Endothelial cell (in vitro differentiated cells): ENCODE measurements at regions not wholly inside any gene's neighbourhood (a gene's known extent, or its start where the extent isn't known, plus 50 kb on each side); places are given as distances from the start of the nearest gene placed in this dataset.

Source experiments
- DNase-seq: peaks from one replicate; pipeline ENCODE4 v3.0.0; 2021; ENCODE audit warnings: low spot score
- H3K27ac Mint-ChIP-seq: one replicate; pipeline ENCODE4 v1.8.0; 2021; ENCODE audit warnings: mixed read lengths, inconsistent platforms; ENCODE audit not compliant: unreplicated experiment
- H3K27me3 Mint-ChIP-seq: one replicate; pipeline ENCODE4 v1.8.0; 2021; ENCODE audit warnings: mild to moderate bottlenecking, moderate library complexity, mixed read lengths, inconsistent platforms; ENCODE audit not compliant: unreplicated experiment
- H3K36me3 Mint-ChIP-seq: one replicate; pipeline ENCODE4 v1.8.0; 2021; ENCODE audit warnings: mild to moderate bottlenecking, low read depth, mixed read lengths, inconsistent platforms; ENCODE audit not compliant: unreplicated experiment
- H3K4me1 Mint-ChIP-seq: one replicate; pipeline ENCODE4 v1.8.0; 2021; ENCODE audit warnings: mild to moderate bottlenecking, mixed read lengths, inconsistent platforms; ENCODE audit not compliant: unreplicated experiment
- H3K4me3 Mint-ChIP-seq: one replicate; pipeline ENCODE4 v1.8.0; 2021; ENCODE audit warnings: mild to moderate bottlenecking, mixed read lengths, inconsistent platforms; ENCODE audit not compliant: unreplicated experiment
- H3K9me3 Mint-ChIP-seq: one replicate; pipeline ENCODE4 v1.8.0; 2021; ENCODE audit warnings: mixed read lengths, inconsistent platforms; ENCODE audit not compliant: unreplicated experiment
- TF ChIP-seq, protein P1 (sequence below): fragments of 200-600 bp; sonication (generic); IDR thresholded peaks from one replicate; pipeline ENCODE4 v1.5.0; 2021; ENCODE audit warnings: antibody characterized with exemption; ENCODE audit not compliant: unreplicated experiment

GRCh38 chr6:40719671-40720374 is 132.7 kb upstream of the LRFN2 start:
- Mint-ChIP-seq H3K4me1 (peaks cover 59% of the 10 kb centered on the region), H3K4me3 (peak overlapping the region; percentile 17), H3K36me3 (no peaks in the 10 kb centered on the region), H3K9me3 (no peaks in the 10 kb centered on the region), H3K27ac (peak overlapping the region; percentile 91), H3K27me3 (peaks cover 8% of the 10 kb centered on the region)
- peak; percentile 17 for DNase-seq
- TF ChIP-seq, protein P1, sequence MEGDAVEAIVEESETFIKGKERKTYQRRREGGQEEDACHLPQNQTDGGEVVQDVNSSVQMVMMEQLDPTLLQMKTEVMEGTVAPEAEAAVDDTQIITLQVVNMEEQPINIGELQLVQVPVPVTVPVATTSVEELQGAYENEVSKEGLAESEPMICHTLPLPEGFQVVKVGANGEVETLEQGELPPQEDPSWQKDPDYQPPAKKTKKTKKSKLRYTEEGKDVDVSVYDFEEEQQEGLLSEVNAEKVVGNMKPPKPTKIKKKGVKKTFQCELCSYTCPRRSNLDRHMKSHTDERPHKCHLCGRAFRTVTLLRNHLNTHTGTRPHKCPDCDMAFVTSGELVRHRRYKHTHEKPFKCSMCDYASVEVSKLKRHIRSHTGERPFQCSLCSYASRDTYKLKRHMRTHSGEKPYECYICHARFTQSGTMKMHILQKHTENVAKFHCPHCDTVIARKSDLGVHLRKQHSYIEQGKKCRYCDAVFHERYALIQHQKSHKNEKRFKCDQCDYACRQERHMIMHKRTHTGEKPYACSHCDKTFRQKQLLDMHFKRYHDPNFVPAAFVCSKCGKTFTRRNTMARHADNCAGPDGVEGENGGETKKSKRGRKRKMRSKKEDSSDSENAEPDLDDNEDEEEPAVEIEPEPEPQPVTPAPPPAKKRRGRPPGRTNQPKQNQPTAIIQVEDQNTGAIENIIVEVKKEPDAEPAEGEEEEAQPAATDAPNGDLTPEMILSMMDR, result no peak

DNA sequence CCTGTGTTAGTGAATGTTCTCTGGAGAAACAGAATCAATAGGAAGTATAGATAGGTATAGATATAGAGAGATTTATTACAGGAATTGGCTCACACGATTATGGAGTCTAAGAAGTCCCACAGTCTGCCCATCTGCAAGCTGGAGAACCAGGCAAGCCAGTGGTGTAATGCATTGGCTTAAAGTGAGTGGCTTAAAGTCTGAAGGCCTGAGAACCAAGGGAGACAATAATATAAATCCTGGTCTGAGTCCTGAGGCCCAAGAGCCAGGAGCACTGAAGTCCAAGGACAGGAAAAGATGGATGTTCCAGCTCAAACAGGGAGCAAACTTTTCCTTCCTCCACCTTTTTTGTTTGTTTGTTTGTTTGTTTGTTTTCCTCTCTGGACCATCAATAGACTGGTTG is 131.2 kb upstream of the LRFN2 start:
- no peaks in the 10 kb centered on the region for H3K9me3 Mint-ChIP-seq
- H3K27me3 Mint-ChIP-seq, result peaks cover 8% of the 10 kb centered on the region
- H3K4me1 Mint-ChIP-seq, result peaks cover 51% of the 10 kb centered on the region
- TF ChIP-seq, protein P1, result no peak
- no peak for DNase-seq
- no peak overlapping the region for H3K4me3 Mint-ChIP-seq
- H3K36me3 Mint-ChIP-seq, result no peaks in the 10 kb centered on the region
- H3K27ac Mint-ChIP-seq, result no peak overlapping the region

DNA sequence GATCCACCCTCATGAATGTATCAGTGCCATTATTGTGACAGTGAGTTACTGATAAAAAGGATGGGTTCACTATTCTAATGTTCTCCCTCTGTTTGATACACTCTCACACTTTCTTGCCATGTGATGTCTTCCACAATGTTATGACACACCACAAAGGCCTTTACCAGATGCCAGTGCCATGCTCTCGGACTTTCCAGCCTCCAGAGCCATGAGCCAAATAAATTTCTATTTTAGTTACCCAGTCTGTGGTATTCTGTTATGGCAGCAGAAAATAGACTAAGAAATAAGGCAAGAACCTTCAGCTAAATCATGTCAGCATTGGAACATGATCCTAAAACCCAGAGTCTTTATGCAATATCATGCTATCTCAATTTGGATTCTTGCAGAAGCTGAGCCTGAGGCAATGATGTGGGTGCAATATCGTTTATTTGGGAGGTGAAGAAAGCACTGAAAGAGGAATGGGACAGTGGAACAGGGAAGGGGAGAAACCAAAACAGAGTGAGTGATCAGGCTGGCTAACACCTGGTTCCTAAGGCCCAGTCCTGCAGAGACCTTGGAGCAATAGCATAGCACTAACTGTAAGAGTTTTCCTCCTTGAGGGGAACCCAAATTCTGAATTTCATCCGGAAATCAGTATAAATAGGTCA is 130.4 kb upstream of the LRFN2 start:
- TF ChIP-seq, protein P1, result no peak
- Mint-ChIP-seq H3K4me1 (peaks cover 48% of the 10 kb centered on the region), H3K27me3 (peaks cover 5% of the 10 kb centered on the region), H3K4me3 (no peak overlapping the region), H3K36me3 (no peaks in the 10 kb centered on the region), H3K9me3 (no peaks in the 10 kb centered on the region), H3K27ac (no peak overlapping the region)
- DNase-seq, result no peak

DNA sequence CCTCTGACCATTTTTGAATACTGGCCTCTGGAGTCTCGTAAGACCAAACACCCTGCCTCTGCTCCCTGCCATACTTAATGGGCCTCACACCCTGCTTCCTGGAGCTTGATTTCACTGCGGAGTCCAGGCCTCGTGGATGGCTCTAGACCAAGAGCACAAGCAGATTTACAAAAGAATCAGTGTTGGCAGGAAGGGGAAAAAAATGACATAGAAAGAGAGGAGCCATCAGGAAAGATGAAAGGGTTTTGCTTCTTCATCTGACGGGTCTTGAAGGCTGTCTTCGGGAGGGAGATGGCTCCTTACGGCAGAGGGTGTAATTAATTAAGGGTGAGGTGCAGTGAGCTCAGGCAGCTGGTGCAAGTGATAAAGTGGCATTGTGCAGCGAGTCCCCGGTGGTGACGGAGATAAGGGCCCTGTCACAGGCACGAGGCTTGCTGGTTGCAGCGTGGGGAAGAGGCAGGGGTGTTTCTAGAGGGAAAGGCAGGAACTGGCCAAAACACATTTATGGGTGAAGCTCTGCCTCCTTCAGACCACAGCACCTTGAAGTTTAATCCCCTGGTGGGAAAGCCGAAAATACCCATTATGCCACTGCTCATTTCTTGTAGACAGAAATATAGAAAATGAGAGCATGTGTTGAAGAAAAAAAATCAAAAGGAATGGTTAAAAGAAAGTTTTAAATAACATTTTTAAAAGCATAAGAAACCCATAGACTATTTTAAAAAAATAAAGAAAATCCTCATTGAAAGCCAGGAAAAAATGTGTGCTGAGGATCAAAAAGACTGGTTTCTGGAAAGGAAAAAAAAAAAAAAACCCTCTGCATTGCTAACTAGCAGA is 128.6 kb upstream of the LRFN2 start:
- H3K27me3 Mint-ChIP-seq, result peaks cover 3% of the 10 kb centered on the region

More for the DNA sequence above, 128.6 kb upstream of the LRFN2 start:
- H3K4me3 Mint-ChIP-seq, result no peak overlapping the region
- TF ChIP-seq, protein P1, result no peak
- no peak overlapping the region for H3K27ac Mint-ChIP-seq
- DNase-seq, result no peak
- no peaks in the 10 kb centered on the region for H3K9me3 Mint-ChIP-seq
- H3K36me3 Mint-ChIP-seq, result no peaks in the 10 kb centered on the region
- peaks cover 38% of the 10 kb centered on the region for H3K4me1 Mint-ChIP-seq
